B cell (primary cell): ENCODE measurements at regions not wholly inside any gene's neighbourhood (a gene's known extent, or its start where the extent isn't known, plus 50 kb on each side); places are given as distances from the start of the nearest gene placed in this dataset.
"Not testable (repeated sequence)": the region's sequence is repeated elsewhere in the genome, so short reads cannot be mapped to it uniquely, and the experiment has no call there.

Source experiments
- CTCF ChIP-seq: fragments of 200-600 bp; IDR thresholded peaks from one replicate; pipeline ENCODE4 v1.8.0; 2022; ENCODE audit warnings: antibody characterized with exemption, mild to moderate bottlenecking
- EZH2 ChIP-seq: IDR thresholded peaks from 2 replicates; pipeline ENCODE4 v1.6.1; 2012; ENCODE audit warnings: borderline replicate concordance, low read depth, mild to moderate bottlenecking, moderate library complexity, low read length; ENCODE audit not compliant: insufficient read depth, poor library complexity, severe bottlenecking

GRCh38 chr7:70207-70606 is 122.2 kb upstream of the FAM20C start:
- not testable (repeated sequence) for TF ChIP-seq CTCF, EZH2
